D721Med (cell line): ENCODE measurements at regions not wholly inside any gene's neighbourhood (a gene's known extent, or its start where the extent isn't known, plus 50 kb on each side); places are given as distances from the start of the nearest gene placed in this dataset.

Source experiments
- DNase-seq: peaks from one replicate; pipeline ENCODE4 v3.0.0; 2011; ENCODE audit warnings: low spot score; ENCODE audit not compliant: insufficient read length
- FAIRE-seq: peaks from 2 replicates; lab custom pipeline; 2011; peaks lifted over from hg19 to GRCh38; lab: Jason Lieb, UNC
- TF ChIP-seq, protein P1 (sequence below): IDR thresholded peaks from 2 replicates; pipeline ENCODE4 v1.5.1; 2012; ENCODE audit warnings: mild to moderate bottlenecking, control low read depth; ENCODE audit not compliant: insufficient read depth; ENCODE audit errors: missing control alignments

DNA sequence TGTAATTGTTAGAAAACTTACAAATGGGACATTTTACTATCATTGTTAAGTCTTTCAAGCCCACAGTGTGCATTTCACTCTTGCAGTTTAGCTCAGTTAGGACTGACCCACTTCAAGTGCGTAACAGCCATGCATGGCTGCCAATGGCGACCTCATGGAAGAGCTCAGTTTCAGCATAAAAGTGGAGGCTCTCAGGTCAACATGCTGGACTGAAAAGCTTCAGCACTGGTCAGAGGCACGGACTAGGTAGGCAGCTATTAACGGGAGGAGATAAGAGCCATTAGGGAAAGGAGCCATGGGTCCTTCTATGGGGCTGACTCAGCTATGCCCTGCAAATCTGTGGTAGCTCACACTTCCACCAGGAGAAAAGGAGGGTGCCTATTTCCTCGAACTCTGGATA lies 101.8 kb downstream of the TTLL2 start:
- FAIRE-seq: no peak
- DNase-seq: no peak
- TF ChIP-seq, protein P1, sequence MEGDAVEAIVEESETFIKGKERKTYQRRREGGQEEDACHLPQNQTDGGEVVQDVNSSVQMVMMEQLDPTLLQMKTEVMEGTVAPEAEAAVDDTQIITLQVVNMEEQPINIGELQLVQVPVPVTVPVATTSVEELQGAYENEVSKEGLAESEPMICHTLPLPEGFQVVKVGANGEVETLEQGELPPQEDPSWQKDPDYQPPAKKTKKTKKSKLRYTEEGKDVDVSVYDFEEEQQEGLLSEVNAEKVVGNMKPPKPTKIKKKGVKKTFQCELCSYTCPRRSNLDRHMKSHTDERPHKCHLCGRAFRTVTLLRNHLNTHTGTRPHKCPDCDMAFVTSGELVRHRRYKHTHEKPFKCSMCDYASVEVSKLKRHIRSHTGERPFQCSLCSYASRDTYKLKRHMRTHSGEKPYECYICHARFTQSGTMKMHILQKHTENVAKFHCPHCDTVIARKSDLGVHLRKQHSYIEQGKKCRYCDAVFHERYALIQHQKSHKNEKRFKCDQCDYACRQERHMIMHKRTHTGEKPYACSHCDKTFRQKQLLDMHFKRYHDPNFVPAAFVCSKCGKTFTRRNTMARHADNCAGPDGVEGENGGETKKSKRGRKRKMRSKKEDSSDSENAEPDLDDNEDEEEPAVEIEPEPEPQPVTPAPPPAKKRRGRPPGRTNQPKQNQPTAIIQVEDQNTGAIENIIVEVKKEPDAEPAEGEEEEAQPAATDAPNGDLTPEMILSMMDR: no peak

DNA sequence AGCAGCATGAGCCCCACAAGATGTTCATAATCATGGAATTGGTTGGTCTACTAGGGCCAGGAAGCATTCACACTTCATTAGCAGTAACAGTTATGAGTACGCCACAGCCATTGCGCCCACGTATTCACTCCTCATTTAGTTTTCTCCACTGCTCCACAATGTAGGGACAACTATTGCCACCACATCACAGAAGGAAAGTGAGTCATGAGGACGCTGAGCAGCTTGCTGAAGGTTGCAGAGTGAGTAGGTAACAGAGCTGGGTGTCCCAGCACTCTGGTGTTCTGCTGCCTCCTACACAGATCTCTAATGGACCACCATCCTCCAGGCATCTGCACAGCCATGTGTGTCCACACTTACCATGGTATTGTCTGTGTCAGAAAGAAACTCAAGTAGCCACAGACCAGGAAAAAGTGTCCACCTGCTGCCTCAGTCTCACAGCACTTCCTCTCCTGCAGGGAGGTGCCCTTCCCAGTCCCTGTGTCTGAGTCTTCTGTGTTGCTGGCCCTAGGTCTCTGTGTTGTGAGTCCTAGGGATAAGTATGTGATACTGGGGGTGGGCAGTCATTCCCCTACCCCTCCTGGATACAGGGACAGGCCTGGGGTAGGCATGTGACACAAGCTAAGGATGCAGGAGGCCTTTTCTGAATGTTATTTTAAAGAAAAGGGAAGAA lies 103.9 kb downstream of the TTLL2 start:
- TF ChIP-seq, protein P1: no peak
- DNase-seq (no peak), FAIRE-seq (no peak)

DNA sequence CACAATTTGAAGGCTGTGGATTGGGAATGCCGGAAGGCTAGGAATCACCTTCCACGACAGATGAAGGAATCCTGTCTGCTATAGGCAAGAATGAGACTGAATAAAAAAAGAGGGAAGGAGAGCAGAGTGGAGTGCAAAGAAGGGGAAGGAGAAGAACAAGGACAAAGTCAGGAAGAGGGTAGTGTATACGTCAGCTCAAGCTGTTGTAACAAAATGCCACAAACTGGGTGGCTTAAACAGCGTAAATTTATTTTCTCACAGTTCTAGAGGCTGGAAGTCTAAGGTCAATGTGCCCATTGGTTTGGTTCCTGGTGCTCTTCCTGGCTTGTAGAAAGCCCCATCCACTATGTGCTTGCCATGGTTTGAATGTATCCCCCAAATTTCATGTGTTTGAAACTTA lies 104.5 kb downstream of the TTLL2 start:
- DNase-seq (no peak), FAIRE-seq (no peak)
- TF ChIP-seq, protein P1: no peak

DNA sequence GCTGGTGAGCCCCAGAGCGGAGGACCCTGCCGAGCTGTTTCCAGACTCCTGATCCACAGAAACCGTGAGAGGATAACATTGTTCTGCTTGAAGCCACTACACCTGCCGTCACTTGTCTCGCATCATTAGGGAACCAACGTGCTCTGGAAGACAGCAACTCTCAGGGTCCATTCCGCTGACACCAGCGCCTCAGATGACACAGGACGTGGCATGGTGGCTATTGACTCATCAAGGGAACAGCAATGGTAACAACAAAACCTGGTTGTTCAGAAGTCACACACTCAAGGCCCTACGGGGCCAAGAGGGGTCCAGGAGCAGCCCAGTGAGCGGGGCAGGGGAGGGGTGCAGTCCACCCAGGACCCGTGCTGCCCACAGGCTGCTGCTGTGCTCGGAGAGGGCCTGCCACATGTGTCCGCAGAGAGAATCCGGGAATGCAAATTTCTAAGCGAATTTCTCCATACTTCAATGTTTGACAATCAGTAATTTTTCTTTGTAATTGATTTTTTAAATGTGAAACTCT lies 110.4 kb downstream of the TTLL2 start:
- FAIRE-seq (no peak), DNase-seq (no peak)
- TF ChIP-seq, protein P1: no peak

DNA sequence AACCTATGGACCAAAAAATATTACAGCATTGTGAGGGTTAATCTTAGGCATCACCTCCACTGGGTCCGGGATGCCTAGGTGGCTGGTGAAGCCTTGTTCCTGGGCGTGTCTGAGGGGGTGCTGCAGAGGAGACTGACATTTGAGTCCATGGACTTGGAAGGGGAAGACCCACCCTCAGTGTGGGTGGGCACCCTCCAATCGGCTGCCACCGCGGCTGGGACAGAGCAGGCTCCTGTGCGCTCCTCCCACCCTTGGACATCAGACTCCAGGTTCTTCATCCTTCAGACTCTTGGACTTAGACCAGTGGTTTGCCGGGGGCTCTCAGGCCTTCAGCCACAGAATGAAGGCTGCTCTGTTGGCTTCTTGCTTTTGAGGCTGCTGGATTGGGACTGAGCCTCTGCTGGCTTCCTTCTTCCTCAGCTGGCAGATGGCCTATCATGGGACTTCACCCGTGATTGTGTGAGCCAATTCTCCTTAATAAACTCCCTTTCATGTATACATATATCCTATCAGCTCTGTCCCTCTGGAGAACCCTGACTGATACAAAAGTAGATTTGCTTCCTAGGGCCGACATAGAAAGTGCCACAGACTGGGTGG lies 113.1 kb downstream of the TTLL2 start:
- FAIRE-seq (no peak), DNase-seq (no peak)
- TF ChIP-seq, protein P1: no peak

DNA sequence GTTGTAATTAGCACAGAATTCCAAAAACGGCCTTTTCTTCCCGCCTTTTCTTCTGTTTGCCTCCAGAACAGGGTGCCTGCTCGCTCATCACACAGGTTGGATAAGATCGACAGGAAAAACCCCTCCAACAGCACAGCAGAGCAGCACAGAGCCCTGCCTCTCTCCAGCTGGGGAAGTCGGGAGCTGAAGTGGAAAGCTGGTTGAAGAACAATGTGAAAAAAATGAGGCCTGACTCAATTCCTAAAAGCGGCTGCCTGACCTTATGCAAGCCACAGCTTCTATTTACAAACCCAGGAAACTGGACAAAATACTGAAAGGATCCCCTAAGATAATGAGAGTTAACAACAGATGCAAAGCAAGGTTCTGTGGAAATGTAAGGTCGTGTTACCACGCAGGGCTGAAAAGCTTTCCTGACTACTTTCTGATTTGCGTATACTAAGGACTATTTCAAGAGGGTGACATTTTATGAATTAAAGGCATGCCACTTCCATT lies 116.9 kb downstream of the TTLL2 start:
- DNase-seq: no peak
- TF ChIP-seq, protein P1: no peak
- FAIRE-seq: no peak

DNA sequence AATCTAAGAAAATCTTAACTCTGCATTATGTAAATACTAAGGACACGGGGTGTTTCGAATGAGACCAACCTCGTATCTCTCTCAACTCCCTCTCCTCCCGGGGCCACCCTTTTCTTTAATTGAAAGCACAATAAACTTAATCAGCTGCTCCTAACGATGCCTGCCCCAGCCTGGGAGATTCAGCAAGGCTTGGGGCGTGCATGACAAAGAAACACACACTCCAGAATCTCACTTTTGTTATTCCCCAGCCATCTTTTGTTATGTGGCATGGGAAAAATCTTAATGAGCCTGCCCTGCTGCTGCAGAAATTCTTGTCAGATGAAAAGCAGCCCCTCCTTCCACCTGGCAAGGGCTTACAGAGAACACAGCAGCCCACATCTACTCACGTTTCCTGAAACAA lies 117.4 kb downstream of the TTLL2 start:
- TF ChIP-seq, protein P1: no peak
- DNase-seq (no peak), FAIRE-seq (no peak)
